VCaP (cell line): ENCODE measurements at regions not wholly inside any gene's neighbourhood (a gene's known extent, or its start where the extent isn't known, plus 50 kb on each side); places are given as distances from the start of the nearest gene placed in this dataset.

Experiments
- H3K27ac ChIP-seq: fragments of 450-650 bp; 2 replicates; pipeline ENCODE4 v1.5.1; 2017
- CTCF ChIP-seq: fragments of 450-650 bp; conservative IDR thresholded peaks from 2 replicates; pipeline ENCODE4 v1.5.1; 2017; ENCODE audit warnings: mild to moderate bottlenecking, moderate library complexity

DNA sequence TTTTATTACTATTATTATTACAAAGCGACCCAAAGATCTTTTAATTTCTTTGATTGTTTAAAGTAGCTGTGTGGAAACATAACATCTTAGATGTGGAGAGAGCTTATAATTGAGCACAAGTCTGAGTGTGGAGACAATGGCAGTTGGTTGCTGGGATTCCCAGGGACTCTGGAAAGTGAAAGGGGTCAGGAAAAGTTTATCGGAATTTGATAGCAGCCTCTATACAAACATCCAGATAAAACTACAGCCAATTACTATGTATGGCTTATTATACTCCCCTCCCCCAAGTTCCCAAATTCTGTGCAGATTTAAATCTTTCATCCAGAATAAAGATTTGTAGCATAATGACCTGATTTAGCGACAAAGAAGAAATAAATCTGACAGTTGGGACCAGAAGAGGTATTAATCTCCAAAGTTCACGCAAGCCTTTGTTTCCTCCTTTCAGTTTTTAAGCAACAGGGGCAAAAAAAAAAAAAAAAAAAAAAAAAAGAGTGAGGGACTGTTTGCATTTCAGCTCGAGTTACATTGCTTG, 121.4 kb upstream of the MAP3K7 start:
- no peak overlapping the region for H3K27ac ChIP-seq
- no peak for TF ChIP-seq CTCF

- no peak for TF ChIP-seq CTCF
- no peak overlapping the region for H3K27ac ChIP-seq
These were observed 120.4 kb upstream of the MAP3K7 start for GRCh38 chr6:90707246-90707645.

GRCh38 chr6:90703336-90703735, 116.5 kb upstream of the MAP3K7 start:
- no peak for TF ChIP-seq CTCF
- no peak overlapping the region for H3K27ac ChIP-seq

- TF ChIP-seq CTCF: no peak
- H3K27ac ChIP-seq: no peak overlapping the region
These were observed 115.1 kb upstream of the MAP3K7 start for GRCh38 chr6:90701926-90702325.

- no peak for TF ChIP-seq CTCF
- no peak overlapping the region for H3K27ac ChIP-seq
These were observed 114.4 kb upstream of the MAP3K7 start for GRCh38 chr6:90701146-90701781.

DNA sequence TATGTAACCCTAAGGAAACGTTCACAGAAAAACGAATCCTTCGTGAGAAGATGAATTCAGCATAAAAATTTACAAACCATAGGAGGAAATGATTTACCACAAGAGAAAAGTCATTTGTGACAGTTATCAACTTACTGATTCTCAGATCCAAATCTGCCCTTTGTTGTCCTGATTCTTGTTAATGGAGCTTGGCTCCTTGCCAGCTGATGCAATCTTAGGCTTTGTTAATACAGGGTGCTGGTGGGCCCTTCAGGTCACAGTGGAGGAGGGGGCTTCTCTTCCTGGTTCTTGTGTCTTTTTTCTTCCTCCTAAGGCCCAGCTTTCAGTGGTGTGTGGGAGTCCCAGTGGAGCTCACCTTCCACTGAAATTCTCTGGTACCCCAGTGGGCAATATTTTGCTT, 108.4 kb upstream of the MAP3K7 start:
- no peak for TF ChIP-seq CTCF
- H3K27ac ChIP-seq: no peak overlapping the region

- no peak overlapping the region for H3K27ac ChIP-seq
- TF ChIP-seq CTCF: no peak
These were observed 107.9 kb upstream of the MAP3K7 start for GRCh38 chr6:90694802-90695201.
